ENCODE measurements at regions not wholly inside any gene's neighbourhood (a gene's known extent, or its start where the extent isn't known, plus 50 kb on each side); places are given as distances from the start of the nearest gene placed in this dataset.

DNA sequence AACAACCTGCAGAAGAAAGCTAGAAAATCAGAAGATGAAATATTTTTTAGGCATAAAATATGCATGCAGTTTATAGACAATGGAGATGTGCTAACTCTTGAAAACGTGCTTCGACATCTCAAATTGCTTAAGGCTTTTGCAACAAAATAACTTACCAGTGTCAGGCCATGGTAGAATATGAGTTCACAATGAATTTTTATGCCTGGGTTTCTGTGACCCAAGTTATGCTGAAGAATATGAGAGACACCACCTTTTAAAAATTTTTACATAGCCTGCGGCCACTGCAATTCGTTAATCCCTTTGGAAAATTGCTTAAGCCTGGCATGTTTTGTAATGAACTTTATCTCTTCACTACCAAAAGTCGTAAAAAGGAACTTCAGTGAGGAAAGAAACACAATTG, 170.1 kb upstream of the AKR1E2 start:
- no peaks in the 10 kb centered on the region for H4K20me1 ChIP-seq (ENCODE audit: control insufficient read depth, extremely low read depth, insufficient read depth, low read length)
- dilution Hi-C loops (cut with MboI; ENCODE audit: extremely low pct_ligation_motif_present, low sequenced_read_pairs) = no loop called here
- H3K9me1 ChIP-seq (ENCODE audit: control insufficient read depth, extremely low read depth, insufficient read depth, low read length) = no peaks in the 10 kb centered on the region
- peaks cover 13% of the 10 kb centered on the region for H3K79me2 ChIP-seq (ENCODE audit: control insufficient read depth, insufficient read depth, low read length)
- H3K4me3 ChIP-seq (ENCODE audit: control insufficient read depth in 2 of 3, extremely low read depth in 1 of 3, insufficient read depth in 2 of 3, low read depth in 1 of 3, low read length in 3 of 3) = no peak overlapping the region
- H3K9me3 ChIP-seq (ENCODE audit: control insufficient read depth, low read depth, low read length) = no peaks in the 10 kb centered on the region
- H3K9ac ChIP-seq (ENCODE audit: control insufficient read depth, extremely low read depth, insufficient read depth, low read length) = no peak overlapping the region
- H3K27ac ChIP-seq (ENCODE audit: control insufficient read depth, insufficient read depth, low read length) = no peak overlapping the region
- peaks cover 13% of the 10 kb centered on the region for H3K4me1 ChIP-seq (ENCODE audit: control insufficient read depth, extremely low read depth, insufficient read depth, low read length)
- H3K36me3 ChIP-seq (ENCODE audit: control insufficient read depth in 2 of 2, extremely low read depth in 1 of 2, insufficient read depth in 2 of 2, low read length in 2 of 2) = peaks cover 2 to 5% of the 10 kb centered on the region in 2 experiments
- no peak overlapping the region for H3K4me2 ChIP-seq (ENCODE audit: control insufficient read depth, extremely low read depth, insufficient read depth, low read depth, low read length)
- H3K27me3 ChIP-seq (ENCODE audit: control insufficient read depth, extremely low read depth, insufficient read depth, low read length) = no peaks in the 10 kb centered on the region
- H2AFZ ChIP-seq (ENCODE audit: control insufficient read depth, low read length) = no peak overlapping the region
- no peak for DNase-seq (ENCODE audit: low read depth, low spot score)
- TF ChIP-seq, protein P1, sequence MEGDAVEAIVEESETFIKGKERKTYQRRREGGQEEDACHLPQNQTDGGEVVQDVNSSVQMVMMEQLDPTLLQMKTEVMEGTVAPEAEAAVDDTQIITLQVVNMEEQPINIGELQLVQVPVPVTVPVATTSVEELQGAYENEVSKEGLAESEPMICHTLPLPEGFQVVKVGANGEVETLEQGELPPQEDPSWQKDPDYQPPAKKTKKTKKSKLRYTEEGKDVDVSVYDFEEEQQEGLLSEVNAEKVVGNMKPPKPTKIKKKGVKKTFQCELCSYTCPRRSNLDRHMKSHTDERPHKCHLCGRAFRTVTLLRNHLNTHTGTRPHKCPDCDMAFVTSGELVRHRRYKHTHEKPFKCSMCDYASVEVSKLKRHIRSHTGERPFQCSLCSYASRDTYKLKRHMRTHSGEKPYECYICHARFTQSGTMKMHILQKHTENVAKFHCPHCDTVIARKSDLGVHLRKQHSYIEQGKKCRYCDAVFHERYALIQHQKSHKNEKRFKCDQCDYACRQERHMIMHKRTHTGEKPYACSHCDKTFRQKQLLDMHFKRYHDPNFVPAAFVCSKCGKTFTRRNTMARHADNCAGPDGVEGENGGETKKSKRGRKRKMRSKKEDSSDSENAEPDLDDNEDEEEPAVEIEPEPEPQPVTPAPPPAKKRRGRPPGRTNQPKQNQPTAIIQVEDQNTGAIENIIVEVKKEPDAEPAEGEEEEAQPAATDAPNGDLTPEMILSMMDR (optimal IDR thresholded peaks at IDR 0.05 in 1 of 3, IDR thresholded peaks at IDR 0.05 in 1 of 3, conservative IDR thresholded peaks at IDR 0.05 in 1 of 3; ENCODE audit: extremely low read depth in 1 of 3, insufficient read depth in 2 of 3, low read length in 3 of 3) = no peak
- TF ChIP-seq EZH2 (IDR thresholded peaks at IDR 0.05; ENCODE audit: low read length) = no peak
- FAIRE-seq = no peak

DNA sequence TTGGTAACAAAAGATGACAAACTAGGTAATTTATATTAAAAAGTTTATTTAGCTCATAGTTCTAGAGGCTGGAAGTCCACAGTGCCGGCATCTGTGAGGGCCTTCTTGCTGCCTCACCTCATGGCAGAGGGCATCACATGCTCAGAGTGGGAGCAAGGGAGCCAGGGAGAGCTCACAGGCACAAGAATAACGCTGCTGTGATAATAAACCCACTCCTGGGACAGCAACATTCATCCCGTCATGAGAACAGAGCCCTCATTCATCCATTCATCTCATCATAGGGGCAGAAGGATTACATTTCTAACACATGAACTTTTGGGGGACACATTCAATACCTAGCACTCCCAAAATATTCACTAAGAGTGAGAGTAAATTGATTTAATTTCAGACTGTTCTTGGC, 170.6 kb upstream of the AKR1E2 start:
- H2AFZ ChIP-seq (ENCODE audit: control insufficient read depth, low read length) = no peak overlapping the region
- no peak overlapping the region for H3K27ac ChIP-seq (ENCODE audit: control insufficient read depth, insufficient read depth, low read length)
- H3K4me2 ChIP-seq (ENCODE audit: control insufficient read depth, extremely low read depth, insufficient read depth, low read depth, low read length) = no peak overlapping the region
- no peak overlapping the region for H3K9ac ChIP-seq (ENCODE audit: control insufficient read depth, extremely low read depth, insufficient read depth, low read length)
- DNase-seq (ENCODE audit: low read depth, low spot score) (no peak), FAIRE-seq (no peak)
- no peaks in the 10 kb centered on the region for H4K20me1 ChIP-seq (ENCODE audit: control insufficient read depth, extremely low read depth, insufficient read depth, low read length)
- H3K4me1 ChIP-seq (ENCODE audit: control insufficient read depth, extremely low read depth, insufficient read depth, low read length) = peaks cover 13% of the 10 kb centered on the region
- H3K9me1 ChIP-seq (ENCODE audit: control insufficient read depth, extremely low read depth, insufficient read depth, low read length) = no peaks in the 10 kb centered on the region
- dilution Hi-C loops (cut with MboI; ENCODE audit: extremely low pct_ligation_motif_present, low sequenced_read_pairs) = no loop called here
- peaks cover 4 to 8% of the 10 kb centered on the region in 2 experiments for H3K36me3 ChIP-seq (ENCODE audit: control insufficient read depth in 2 of 2, extremely low read depth in 1 of 2, insufficient read depth in 2 of 2, low read length in 2 of 2)
- no peak overlapping the region for H3K4me3 ChIP-seq (ENCODE audit: control insufficient read depth in 2 of 3, extremely low read depth in 1 of 3, insufficient read depth in 2 of 3, low read depth in 1 of 3, low read length in 3 of 3)
- H3K79me2 ChIP-seq (ENCODE audit: control insufficient read depth, insufficient read depth, low read length) = peaks cover 9% of the 10 kb centered on the region
- H3K9me3 ChIP-seq (ENCODE audit: control insufficient read depth, low read depth, low read length) = no peaks in the 10 kb centered on the region
- TF ChIP-seq, protein P1 (optimal IDR thresholded peaks at IDR 0.05 in 1 of 3, IDR thresholded peaks at IDR 0.05 in 1 of 3, conservative IDR thresholded peaks at IDR 0.05 in 1 of 3; ENCODE audit: extremely low read depth in 1 of 3, insufficient read depth in 2 of 3, low read length in 3 of 3) = no peak
- no peak for TF ChIP-seq EZH2 (IDR thresholded peaks at IDR 0.05; ENCODE audit: low read length)
- H3K27me3 ChIP-seq (ENCODE audit: control insufficient read depth, extremely low read depth, insufficient read depth, low read length) = no peaks in the 10 kb centered on the region

All from keratinocyte (primary cell).